ENCODE measurements at regions not wholly inside any gene's neighbourhood (a gene's known extent, or its start where the extent isn't known, plus 50 kb on each side); places are given as distances from the start of the nearest gene placed in this dataset.

- H3K4me3 ChIP-seq (replicated peaks in 1 of 4; ENCODE audit: control extremely low read depth in 1 of 4, insufficient read depth in 1 of 4, low read depth in 3 of 4, low read length in 4 of 4) = no peak overlapping the region
- TF ChIP-seq EZH2 (IDR thresholded peaks at IDR 0.05; ENCODE audit: low read length, missing control alignments) (no peak), CTCF (conservative IDR thresholded peaks at IDR 0.05 in 1 of 2, IDR thresholded peaks at IDR 0.05 in 1 of 2; ENCODE audit: low read depth in 1 of 2, low read length in 2 of 2) (no peak)
- no peaks in the 10 kb centered on the region for H3K4me1 ChIP-seq (ENCODE audit: control insufficient read depth, extremely low read depth, insufficient read depth, low read length)
- no peaks in the 10 kb centered on the region for H3K79me2 ChIP-seq (ENCODE audit: control insufficient read depth, insufficient read depth, low read length)
- no peak overlapping the region for H2AFZ ChIP-seq (ENCODE audit: low read length)
- H3K27ac ChIP-seq (ENCODE audit: insufficient read depth, low read length) = no peak overlapping the region
- no peak overlapping the region for H3K9ac ChIP-seq (ENCODE audit: insufficient read depth, low read length)
- H3K4me2 ChIP-seq (ENCODE audit: extremely low read depth, insufficient read depth, low read length) = no peak overlapping the region
- DNase-seq (ENCODE audit: low read depth in 2 of 2) = no peak
- H3K27me3 ChIP-seq (ENCODE audit: control insufficient read depth, insufficient read depth, low read length) = peaks cover 4% of the 10 kb centered on the region
- no peaks in the 10 kb centered on the region for H3K9me3 ChIP-seq (ENCODE audit: control insufficient read depth, insufficient read depth, low read depth, low read length)
- no peaks in the 10 kb centered on the region for H3K36me3 ChIP-seq (ENCODE audit: control insufficient read depth, insufficient read depth, low read length)
- no peaks in the 10 kb centered on the region for H4K20me1 ChIP-seq (ENCODE audit: control insufficient read depth, extremely low read depth, insufficient read depth, low read length)
These were observed 186.5 kb downstream of the AXIN2 start for GRCh38 chr17:65374966-65375365.

GRCh38 chr17:65371702-65372101, 189.7 kb downstream of the AXIN2 start:
- Histone ChIP-seq H3K79me2 (ENCODE audit: control insufficient read depth, insufficient read depth, low read length) (no peaks in the 10 kb centered on the region), H3K9ac (ENCODE audit: insufficient read depth, low read length) (no peak overlapping the region), H2AFZ (ENCODE audit: low read length) (no peak overlapping the region), H3K4me2 (ENCODE audit: extremely low read depth, insufficient read depth, low read length) (no peak overlapping the region), H3K27me3 (ENCODE audit: control insufficient read depth, insufficient read depth, low read length) (peaks cover 4% of the 10 kb centered on the region), H3K4me1 (ENCODE audit: control insufficient read depth, extremely low read depth, insufficient read depth, low read length) (no peaks in the 10 kb centered on the region), H3K36me3 (ENCODE audit: control insufficient read depth, insufficient read depth, low read length) (no peaks in the 10 kb centered on the region), H4K20me1 (ENCODE audit: control insufficient read depth, extremely low read depth, insufficient read depth, low read length) (no peaks in the 10 kb centered on the region), H3K4me3 (replicated peaks in 1 of 4; ENCODE audit: control extremely low read depth in 1 of 4, insufficient read depth in 1 of 4, low read depth in 3 of 4, low read length in 4 of 4) (no peak overlapping the region), H3K27ac (ENCODE audit: insufficient read depth, low read length) (no peak overlapping the region), H3K9me3 (ENCODE audit: control insufficient read depth, insufficient read depth, low read depth, low read length) (no peaks in the 10 kb centered on the region)
- DNase-seq (ENCODE audit: low read depth in 2 of 2) = no peak
- TF ChIP-seq EZH2 (IDR thresholded peaks at IDR 0.05; ENCODE audit: low read length, missing control alignments) = no peak
- TF ChIP-seq CTCF (conservative IDR thresholded peaks at IDR 0.05 in 1 of 2, IDR thresholded peaks at IDR 0.05 in 1 of 2; ENCODE audit: low read depth in 1 of 2, low read length in 2 of 2) = no peak

GRCh38 chr17:65370669-65371131, 190.7 kb downstream of the AXIN2 start:
- Histone ChIP-seq H3K4me2 (ENCODE audit: extremely low read depth, insufficient read depth, low read length) (no peak overlapping the region), H2AFZ (ENCODE audit: low read length) (no peak overlapping the region), H3K27ac (ENCODE audit: insufficient read depth, low read length) (no peak overlapping the region), H3K79me2 (ENCODE audit: control insufficient read depth, insufficient read depth, low read length) (no peaks in the 10 kb centered on the region), H3K4me1 (ENCODE audit: control insufficient read depth, extremely low read depth, insufficient read depth, low read length) (no peaks in the 10 kb centered on the region), H3K36me3 (ENCODE audit: control insufficient read depth, insufficient read depth, low read length) (no peaks in the 10 kb centered on the region), H3K4me3 (replicated peaks in 1 of 4; ENCODE audit: control extremely low read depth in 1 of 4, insufficient read depth in 1 of 4, low read depth in 3 of 4, low read length in 4 of 4) (no peak overlapping the region), H3K27me3 (ENCODE audit: control insufficient read depth, insufficient read depth, low read length) (peaks cover 4% of the 10 kb centered on the region), H4K20me1 (ENCODE audit: control insufficient read depth, extremely low read depth, insufficient read depth, low read length) (no peaks in the 10 kb centered on the region), H3K9me3 (ENCODE audit: control insufficient read depth, insufficient read depth, low read depth, low read length) (no peaks in the 10 kb centered on the region), H3K9ac (ENCODE audit: insufficient read depth, low read length) (no peak overlapping the region)
- peak in 1 of 2 donors; percentile 24 for DNase-seq (ENCODE audit: low read depth in 2 of 2)
- TF ChIP-seq CTCF (conservative IDR thresholded peaks at IDR 0.05 in 1 of 2, IDR thresholded peaks at IDR 0.05 in 1 of 2; ENCODE audit: low read depth in 1 of 2, low read length in 2 of 2) = no peak
- TF ChIP-seq EZH2 (IDR thresholded peaks at IDR 0.05; ENCODE audit: low read length, missing control alignments) = no peak

Data from fibroblast of lung (primary cell).